Subcutaneous abdominal adipose tissue (tissue), 5 donors: ENCODE measurements at regions not wholly inside any gene's neighbourhood (a gene's known extent, or its start where the extent isn't known, plus 50 kb on each side); places are given as distances from the start of the nearest gene placed in this dataset.

ENCODE experiments used
- H3K27ac ChIP-seq: one replicate; pipeline ENCODE4 v1.7.0; 2013; ENCODE audit warnings: low read depth, mild to moderate bottlenecking, inconsistent platforms, low read length, moderate library complexity
- H3K27me3 ChIP-seq, 5 donors: one replicate each; pipeline ENCODE4 v1.7.0; 2013; ENCODE audit warnings: low read length in 5 of 5, inconsistent platforms in 1 of 5; ENCODE audit not compliant: control insufficient read depth in 5 of 5, insufficient read depth in 4 of 5
- H3K36me3 ChIP-seq, 5 donors: one replicate each; pipeline ENCODE4 v1.7.0; 2013; ENCODE audit warnings: low read length in 5 of 5; ENCODE audit not compliant: control insufficient read depth in 5 of 5, insufficient read depth in 5 of 5
- H3K4me1 ChIP-seq, 5 donors: one replicate each; pipeline ENCODE4 v1.7.0; 2013; ENCODE audit warnings: low read length in 5 of 5, mild to moderate bottlenecking in 3 of 5, moderate library complexity in 1 of 5; ENCODE audit not compliant: control insufficient read depth in 5 of 5, insufficient read depth in 5 of 5
- H3K4me3 ChIP-seq, 5 donors: one replicate each; pipeline ENCODE4 v1.7.0; 2013; ENCODE audit warnings: low read length in 5 of 5, low read depth in 1 of 5
- H3K9ac ChIP-seq, 5 donors: one replicate each; pipeline ENCODE4 v1.7.0; 2013; ENCODE audit warnings: low read length in 5 of 5, mild to moderate bottlenecking in 4 of 5, moderate library complexity in 3 of 5
- H3K9me3 ChIP-seq, 5 donors: one replicate each; pipeline ENCODE4 v1.7.0; 2013; ENCODE audit warnings: low read length in 5 of 5; ENCODE audit not compliant: control insufficient read depth in 5 of 5
- donor health status: healthy.
- donor health status: healthy.
- donor health status: healthy.
- donor health status: healthy.
- donor health status: healthy.

DNA sequence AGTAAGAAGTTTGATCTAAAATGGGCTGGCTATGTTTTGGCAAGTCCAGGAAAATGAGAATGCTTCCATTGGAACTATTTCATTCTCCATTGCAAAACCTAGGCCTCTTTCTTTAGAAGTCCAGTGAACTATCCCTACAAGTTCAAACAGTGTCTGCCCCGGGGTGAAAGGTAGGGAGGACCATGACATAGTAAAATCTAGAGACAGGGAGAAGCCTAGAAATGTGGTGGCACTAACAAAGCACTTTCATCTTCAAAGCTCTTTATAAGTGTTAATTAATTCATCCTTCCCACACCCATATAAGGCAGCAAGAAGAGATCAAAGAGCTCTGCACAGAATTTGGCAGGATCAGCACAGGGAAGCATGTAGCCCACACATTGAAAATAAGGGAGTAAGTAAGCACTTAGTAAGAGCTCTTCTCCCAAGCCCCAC, 214.5 kb downstream of the IRS1 start:
- Histone ChIP-seq H3K4me3 (no peak overlapping the region), H3K9ac (no peak overlapping the region), H3K9me3 (peaks cover 0 to 15% (median 0%) of the 10 kb centered on the region in 5 donors), H3K4me1 (no peaks in the 10 kb centered on the region), H3K27ac (no peak overlapping the region), H3K36me3 (no peaks in the 10 kb centered on the region), H3K27me3 (no peaks in the 10 kb centered on the region)

- H3K36me3 ChIP-seq = no peaks in the 10 kb centered on the region
- no peaks in the 10 kb centered on the region for H3K4me1 ChIP-seq
- H3K9ac ChIP-seq = no peak overlapping the region
- H3K27ac ChIP-seq = no peak overlapping the region
- H3K9me3 ChIP-seq = peaks cover 0 to 12% (median under 1%) of the 10 kb centered on the region in 5 donors
- no peak overlapping the region for H3K4me3 ChIP-seq
- no peaks in the 10 kb centered on the region for H3K27me3 ChIP-seq
These were observed 215.0 kb downstream of the IRS1 start for GRCh38 chr2:226584518-226585055.

- Histone ChIP-seq H3K9me3 (peaks cover 0 to 8% (median 2%) of the 10 kb centered on the region in 5 donors), H3K27ac (no peak overlapping the region), H3K27me3 (no peaks in the 10 kb centered on the region), H3K4me1 (no peaks in the 10 kb centered on the region), H3K4me3 (no peak overlapping the region), H3K36me3 (no peaks in the 10 kb centered on the region), H3K9ac (no peak overlapping the region)
These were observed 215.9 kb downstream of the IRS1 start for GRCh38 chr2:226583715-226584114.

DNA sequence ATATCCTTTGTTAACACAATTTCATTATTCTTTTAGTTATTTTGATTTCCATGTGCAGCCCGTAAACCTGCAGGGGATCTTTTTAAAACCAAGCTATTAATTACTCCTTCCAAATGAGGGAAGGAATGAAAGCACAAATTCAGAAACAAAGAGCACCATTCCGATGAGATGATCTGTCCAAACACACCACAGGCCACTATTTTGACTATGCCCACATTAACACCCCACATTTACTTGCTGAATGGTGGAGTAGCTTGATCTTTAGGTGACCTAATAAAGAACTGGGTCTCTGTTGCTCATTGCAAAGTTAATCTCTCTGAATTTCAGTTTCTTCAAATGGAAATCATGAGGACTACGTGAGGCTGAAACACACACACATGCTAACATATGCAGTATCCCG, 218.0 kb downstream of the IRS1 start:
- H3K4me3 ChIP-seq = no peak overlapping the region

GRCh38 chr2:226581004-226581403, 218.6 kb downstream of the IRS1 start:
- no peak overlapping the region for H3K9ac ChIP-seq
- no peak overlapping the region for H3K4me3 ChIP-seq
- no peaks in the 10 kb centered on the region for H3K27me3 ChIP-seq
- no peak overlapping the region for H3K27ac ChIP-seq
- H3K9me3 ChIP-seq = peaks cover 0 to 2% (median 0%) of the 10 kb centered on the region in 5 donors
- no peaks in the 10 kb centered on the region for H3K36me3 ChIP-seq
- H3K4me1 ChIP-seq = no peaks in the 10 kb centered on the region

More for the DNA sequence above, 218.0 kb downstream of the IRS1 start:
- no peaks in the 10 kb centered on the region for H3K27me3 ChIP-seq
- no peaks in the 10 kb centered on the region for H3K4me1 ChIP-seq
- no peak overlapping the region for H3K27ac ChIP-seq
- H3K9me3 ChIP-seq = peaks cover 0 to 2% (median 0%) of the 10 kb centered on the region in 5 donors
- H3K36me3 ChIP-seq = no peaks in the 10 kb centered on the region
- no peak overlapping the region for H3K9ac ChIP-seq

DNA sequence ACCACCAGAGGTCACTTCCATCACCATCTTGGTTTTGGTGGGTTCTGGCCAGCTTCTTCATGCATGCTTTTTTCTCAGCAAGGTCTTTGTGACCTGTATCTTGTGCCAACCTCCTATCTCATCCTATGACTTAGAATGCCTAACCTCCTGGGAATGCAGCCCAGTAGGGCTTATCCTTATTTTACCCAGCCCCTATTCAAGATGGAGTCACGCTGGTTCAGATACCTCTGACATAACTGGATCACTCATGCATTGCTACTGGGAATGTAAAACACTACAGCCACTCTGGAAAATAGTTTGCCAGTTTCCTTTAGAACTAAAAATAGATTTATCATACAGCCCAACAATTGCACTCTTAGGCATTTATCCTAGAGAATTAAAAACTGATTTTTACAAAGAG, 219.2 kb downstream of the IRS1 start:
- Histone ChIP-seq H3K4me1 (no peaks in the 10 kb centered on the region), H3K9me3 (peaks cover 0 to 2% (median 0%) of the 10 kb centered on the region in 5 donors), H3K27me3 (no peaks in the 10 kb centered on the region), H3K27ac (no peak overlapping the region), H3K4me3 (no peak overlapping the region), H3K9ac (no peak overlapping the region), H3K36me3 (no peaks in the 10 kb centered on the region)

DNA sequence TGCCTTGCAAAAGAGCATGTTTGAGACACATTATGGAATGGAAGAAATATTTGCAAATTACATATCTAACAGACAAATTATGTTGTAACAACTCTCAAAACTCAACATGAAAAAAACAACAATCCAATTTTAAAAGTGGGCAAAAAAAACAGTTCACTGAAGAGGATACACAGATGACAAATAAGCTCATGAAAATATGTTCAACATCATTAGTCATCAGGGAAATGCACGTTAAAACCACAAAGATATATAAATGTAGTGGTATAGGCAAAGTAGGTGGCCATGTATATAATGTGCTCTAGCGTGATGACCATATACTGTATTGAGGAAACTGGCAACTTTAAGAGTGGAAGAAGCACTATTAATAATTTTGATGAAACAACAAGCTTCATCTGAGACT, 220.1 kb downstream of the IRS1 start:
- no peaks in the 10 kb centered on the region for H3K4me1 ChIP-seq
- no peaks in the 10 kb centered on the region for H3K36me3 ChIP-seq
- peaks cover 0 to 2% (median 0%) of the 10 kb centered on the region in 5 donors for H3K9me3 ChIP-seq
- H3K9ac ChIP-seq = no peak overlapping the region
- no peaks in the 10 kb centered on the region for H3K27me3 ChIP-seq
- no peak overlapping the region for H3K27ac ChIP-seq
- H3K4me3 ChIP-seq = no peak overlapping the region

- H3K4me1 ChIP-seq = no peaks in the 10 kb centered on the region
- no peaks in the 10 kb centered on the region for H3K27me3 ChIP-seq
- H3K9me3 ChIP-seq = peaks cover 0 to 2% (median 0%) of the 10 kb centered on the region in 5 donors
- no peak overlapping the region for H3K4me3 ChIP-seq
- no peak overlapping the region for H3K9ac ChIP-seq
- H3K27ac ChIP-seq = no peak overlapping the region
- H3K36me3 ChIP-seq = no peaks in the 10 kb centered on the region
These were observed 220.7 kb downstream of the IRS1 start for GRCh38 chr2:226578879-226579278.

DNA sequence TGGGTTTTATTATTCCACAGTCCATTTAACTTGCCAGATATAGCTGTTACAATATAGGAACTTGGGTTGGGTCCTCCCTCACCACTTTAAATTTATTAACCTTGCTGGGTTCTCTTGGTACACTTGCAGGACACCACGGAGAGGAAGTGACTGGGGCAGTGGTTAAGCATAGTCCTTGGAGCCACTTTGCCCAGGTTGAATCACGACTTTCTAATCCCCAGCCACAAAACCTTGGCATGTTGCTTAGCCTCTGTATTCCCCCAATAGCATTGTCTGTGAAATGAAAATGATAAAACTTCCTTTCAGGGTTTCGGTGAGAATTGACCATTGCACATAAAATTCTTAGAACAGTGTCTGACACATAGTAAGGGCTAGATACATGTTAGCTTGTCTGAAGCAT, 221.2 kb downstream of the IRS1 start:
- Histone ChIP-seq H3K36me3 (no peaks in the 10 kb centered on the region), H3K4me3 (no peak overlapping the region), H3K4me1 (no peaks in the 10 kb centered on the region), H3K27me3 (no peaks in the 10 kb centered on the region), H3K9ac (no peak overlapping the region), H3K9me3 (peaks cover 0 to 2% (median 0%) of the 10 kb centered on the region in 5 donors), H3K27ac (no peak overlapping the region)

DNA sequence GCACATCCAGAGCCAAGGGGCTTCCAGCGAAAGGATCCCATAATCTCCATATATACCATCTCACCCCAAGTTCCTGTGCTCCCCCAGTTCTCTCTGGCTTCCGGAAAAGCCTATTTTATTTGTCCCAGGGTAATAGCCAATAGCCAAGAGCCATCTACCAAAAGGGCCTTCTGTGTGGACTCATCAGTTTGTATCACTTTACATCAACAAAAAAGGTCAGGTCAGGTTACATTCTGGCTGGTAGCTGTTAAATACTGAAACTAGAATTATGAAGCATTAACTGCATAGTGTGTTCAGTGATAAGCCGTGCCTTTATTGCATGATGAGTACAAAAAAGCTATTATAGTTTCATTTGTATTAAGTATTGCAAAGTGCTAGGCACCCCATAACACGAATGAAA, 223.7 kb downstream of the IRS1 start:
- Histone ChIP-seq H3K9ac (no peak overlapping the region), H3K9me3 (peaks cover 0 to 2% (median 0%) of the 10 kb centered on the region in 5 donors), H3K27me3 (no peaks in the 10 kb centered on the region), H3K27ac (no peak overlapping the region), H3K4me1 (no peaks in the 10 kb centered on the region), H3K4me3 (no peak overlapping the region), H3K36me3 (no peaks in the 10 kb centered on the region)
